NT2/D1 (cell line): ENCODE measurements at regions not wholly inside any gene's neighbourhood (a gene's known extent, or its start where the extent isn't known, plus 50 kb on each side); places are given as distances from the start of the nearest gene placed in this dataset.

Experiments used
- YY1 ChIP-seq: IDR thresholded peaks from 2 replicates; pipeline ENCODE4 v1.6.1; 2011; ENCODE audit not compliant: insufficient read length, insufficient read depth
- ZNF274 ChIP-seq: IDR thresholded peaks from 2 replicates; pipeline ENCODE4 v1.6.1; 2011; ENCODE audit warnings: mild to moderate bottlenecking, low read depth, low read length

GRCh38 chr13:108154421-108154858 lies 60.9 kb downstream of the LIG4 start:
- TF ChIP-seq YY1 (no peak), ZNF274 (no peak)
